Fibroblast of villous mesenchyme (primary cell): ENCODE measurements at regions not wholly inside any gene's neighbourhood (a gene's known extent, or its start where the extent isn't known, plus 50 kb on each side); places are given as distances from the start of the nearest gene placed in this dataset.

Experiments used
- DNase-seq: peaks from one replicate; pipeline ENCODE4 v3.0.0-alpha.2; 2010; ENCODE audit warnings: low read depth
- H3K4me3 ChIP-seq: 2 replicates; pipeline ENCODE4 v1.5.1; 2011; ENCODE audit warnings: low read depth, mild to moderate bottlenecking, low read length
- TF ChIP-seq, protein P1 (sequence below): IDR thresholded peaks from 2 replicates; pipeline ENCODE4 v1.5.1; 2012; ENCODE audit warnings: low read depth, mild to moderate bottlenecking, low read length; ENCODE audit not compliant: insufficient read depth

DNA sequence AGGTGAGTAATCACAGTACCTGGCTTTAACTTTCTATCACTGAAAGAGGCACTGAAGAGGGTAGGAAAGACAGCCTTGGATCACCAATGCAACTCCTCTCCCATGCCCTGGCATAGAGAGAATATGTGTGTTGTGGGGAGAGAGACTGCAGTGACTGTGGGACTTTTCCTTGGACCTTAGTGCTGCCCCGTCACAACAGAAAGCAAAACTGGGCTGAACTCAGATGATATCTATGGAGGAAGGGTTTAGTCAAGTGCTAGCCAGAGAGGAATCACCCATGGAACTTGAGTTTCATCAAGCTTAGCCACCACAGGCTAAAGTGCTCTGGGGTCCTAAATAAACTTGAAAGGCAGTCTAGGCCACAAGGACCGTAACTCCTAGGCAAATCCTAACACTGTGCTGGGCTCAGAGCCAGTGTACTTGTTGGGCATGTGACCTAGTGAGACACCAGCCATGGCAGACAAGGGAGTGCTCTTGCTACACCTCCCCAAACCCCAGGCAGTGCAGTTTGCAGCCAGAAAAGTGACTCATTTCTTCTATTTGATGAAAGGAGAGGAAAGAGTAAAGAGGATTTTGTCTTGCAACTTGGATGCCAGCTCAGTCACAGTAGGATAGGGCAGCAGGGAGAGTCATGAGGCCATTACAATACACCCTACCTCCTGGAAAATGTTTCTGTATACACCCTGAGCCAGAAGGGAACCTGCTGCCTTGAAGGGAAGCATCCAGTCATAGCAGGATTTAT lies 105.8 kb upstream of the SPOPL start:
- TF ChIP-seq, protein P1, sequence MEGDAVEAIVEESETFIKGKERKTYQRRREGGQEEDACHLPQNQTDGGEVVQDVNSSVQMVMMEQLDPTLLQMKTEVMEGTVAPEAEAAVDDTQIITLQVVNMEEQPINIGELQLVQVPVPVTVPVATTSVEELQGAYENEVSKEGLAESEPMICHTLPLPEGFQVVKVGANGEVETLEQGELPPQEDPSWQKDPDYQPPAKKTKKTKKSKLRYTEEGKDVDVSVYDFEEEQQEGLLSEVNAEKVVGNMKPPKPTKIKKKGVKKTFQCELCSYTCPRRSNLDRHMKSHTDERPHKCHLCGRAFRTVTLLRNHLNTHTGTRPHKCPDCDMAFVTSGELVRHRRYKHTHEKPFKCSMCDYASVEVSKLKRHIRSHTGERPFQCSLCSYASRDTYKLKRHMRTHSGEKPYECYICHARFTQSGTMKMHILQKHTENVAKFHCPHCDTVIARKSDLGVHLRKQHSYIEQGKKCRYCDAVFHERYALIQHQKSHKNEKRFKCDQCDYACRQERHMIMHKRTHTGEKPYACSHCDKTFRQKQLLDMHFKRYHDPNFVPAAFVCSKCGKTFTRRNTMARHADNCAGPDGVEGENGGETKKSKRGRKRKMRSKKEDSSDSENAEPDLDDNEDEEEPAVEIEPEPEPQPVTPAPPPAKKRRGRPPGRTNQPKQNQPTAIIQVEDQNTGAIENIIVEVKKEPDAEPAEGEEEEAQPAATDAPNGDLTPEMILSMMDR = no peak
- peak; percentile 9 for DNase-seq
- no peak overlapping the region for H3K4me3 ChIP-seq

DNA sequence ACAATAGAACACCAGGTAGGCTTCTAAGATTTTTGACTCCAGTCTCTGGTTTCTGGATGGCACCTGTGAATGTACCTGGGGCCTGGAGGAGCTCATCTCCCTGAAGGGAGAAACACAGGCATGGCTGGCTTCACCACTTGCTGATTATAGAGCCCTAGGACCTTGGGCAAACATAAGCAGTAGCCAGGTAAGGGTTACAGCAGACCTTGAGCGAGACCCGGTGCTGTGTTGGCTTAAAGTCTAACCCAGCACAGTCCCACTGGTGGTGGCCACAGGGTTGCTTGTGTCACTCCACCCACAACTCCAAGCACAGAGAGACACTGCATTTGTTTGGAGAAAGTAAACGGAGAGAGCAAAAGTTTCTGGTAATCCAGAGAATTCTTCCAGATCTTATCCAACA lies 104.7 kb upstream of the SPOPL start:
- no peak for DNase-seq
- TF ChIP-seq, protein P1 = no peak

DNA sequence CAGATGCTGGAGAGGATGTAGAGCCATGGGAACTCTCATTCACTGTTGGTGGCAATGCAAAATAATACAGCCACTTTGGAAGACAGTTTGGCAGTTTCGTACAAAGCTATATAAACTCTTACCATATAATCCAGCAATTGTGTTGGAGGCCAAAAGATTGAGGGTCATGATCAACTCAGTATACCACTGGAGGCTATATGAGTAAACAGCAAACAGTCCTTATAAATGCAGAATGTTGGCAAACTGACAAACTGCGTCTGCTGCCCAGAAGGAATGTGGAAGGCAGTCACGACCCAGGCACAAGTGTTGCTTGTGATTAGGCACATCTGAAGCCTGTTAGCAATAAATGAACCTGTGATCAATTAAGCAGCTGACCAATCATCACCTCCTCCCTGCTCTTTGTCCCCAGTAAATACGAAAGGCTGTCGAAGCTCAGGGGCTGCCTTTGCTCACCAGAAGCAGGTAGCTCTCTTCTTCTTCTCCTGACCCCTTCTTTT lies 98.1 kb upstream of the SPOPL start:
- no peak for DNase-seq
- H3K4me3 ChIP-seq = no peak overlapping the region
- TF ChIP-seq, protein P1 = no peak

More for the DNA sequence above, 104.7 kb upstream of the SPOPL start:
- H3K4me3 ChIP-seq = no peak overlapping the region

DNA sequence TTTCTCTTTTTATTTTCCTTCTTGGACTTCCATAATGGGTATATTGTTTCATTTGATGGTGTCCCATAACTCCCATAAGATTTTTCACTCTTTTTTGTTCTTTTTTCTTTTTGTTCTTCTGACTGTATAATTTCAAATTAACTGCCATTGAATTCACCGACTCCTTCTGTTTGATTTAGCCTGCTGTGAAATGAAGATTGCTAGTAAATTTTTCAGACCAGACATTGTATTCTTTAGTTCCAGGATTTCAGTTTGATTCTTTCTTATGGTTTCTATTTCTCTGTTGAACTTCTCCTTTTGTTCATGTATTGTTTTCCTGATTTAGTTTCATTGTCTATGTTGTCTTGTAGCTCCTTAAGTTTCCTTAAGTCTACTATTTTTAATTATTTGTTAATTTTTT lies 87.6 kb upstream of the SPOPL start:
- TF ChIP-seq, protein P1 = no peak
- no peak overlapping the region for H3K4me3 ChIP-seq
- DNase-seq = no peak

DNA sequence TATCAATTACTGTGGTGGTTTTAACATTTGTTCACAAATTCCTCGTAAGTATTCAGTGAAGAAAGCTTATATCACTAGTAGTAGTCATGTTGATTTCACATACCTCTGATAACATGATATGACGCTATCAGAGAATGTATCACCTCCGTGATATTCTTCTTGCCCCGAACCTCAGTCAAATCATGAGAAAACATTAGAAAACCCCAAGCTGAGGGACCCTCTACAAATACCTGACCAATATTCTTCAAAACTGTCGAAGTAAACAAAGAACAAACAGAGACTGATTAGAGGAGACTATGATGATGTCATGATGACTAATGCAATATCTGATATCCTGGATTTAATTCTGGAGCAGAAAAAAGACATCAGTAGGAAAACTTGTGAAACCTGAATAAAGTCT lies 85.6 kb upstream of the SPOPL start:
- no peak for DNase-seq
- TF ChIP-seq, protein P1 = no peak
- no peak overlapping the region for H3K4me3 ChIP-seq

DNA sequence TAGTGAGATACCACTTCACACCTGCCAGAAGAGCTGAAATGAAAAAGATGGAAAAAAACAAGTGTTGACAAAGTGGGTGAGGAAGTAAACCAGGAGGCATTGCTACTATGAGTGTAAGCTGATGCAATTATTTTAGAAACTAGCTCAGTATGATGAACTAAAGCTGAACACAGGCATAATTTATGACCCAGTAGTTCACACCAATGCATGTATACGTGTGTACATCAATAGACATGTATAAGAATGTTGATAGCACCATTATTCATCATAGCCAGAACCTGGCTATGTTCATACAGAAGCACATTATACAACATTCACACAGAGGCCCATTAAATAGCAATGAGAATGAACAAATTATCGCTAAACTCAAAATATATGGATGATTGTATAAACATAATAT lies 83.1 kb upstream of the SPOPL start:
- TF ChIP-seq, protein P1 = no peak
- no peak overlapping the region for H3K4me3 ChIP-seq
- no peak for DNase-seq

DNA sequence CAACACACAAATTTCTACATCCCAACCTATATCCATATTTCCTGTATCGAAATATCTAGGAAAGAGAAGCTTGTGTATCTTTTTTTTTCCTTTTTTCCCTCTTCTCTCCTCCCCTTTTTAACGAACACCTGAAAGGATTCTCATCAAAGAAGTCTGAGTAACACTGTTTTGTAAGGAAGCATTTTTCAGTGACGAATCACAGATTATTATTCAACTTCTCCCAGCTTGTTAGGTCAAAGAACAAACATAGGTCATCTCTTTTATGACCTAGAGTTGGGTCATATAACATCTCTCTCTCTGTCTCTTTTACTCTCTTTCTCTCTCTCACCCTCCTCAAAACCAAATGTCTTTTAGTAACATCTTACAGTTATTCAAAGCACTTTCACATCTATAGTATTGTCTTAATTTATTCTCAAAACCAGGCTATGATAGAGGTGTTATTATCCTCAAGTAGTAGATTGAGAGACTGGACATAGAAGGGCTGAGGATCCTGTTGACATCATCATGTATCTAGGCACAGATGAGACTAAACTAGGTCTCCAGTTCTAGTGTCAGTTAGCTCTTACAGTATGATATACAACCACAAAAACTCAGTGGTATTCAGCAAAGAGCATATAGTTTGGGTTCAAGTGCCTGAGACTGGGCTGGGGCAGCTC lies 80.1 kb upstream of the SPOPL start:
- no peak overlapping the region for H3K4me3 ChIP-seq
- TF ChIP-seq, protein P1 = no peak
- peak; percentile 10 for DNase-seq
